NOMO-1 (cell line): ENCODE measurements at regions not wholly inside any gene's neighbourhood (a gene's known extent, or its start where the extent isn't known, plus 50 kb on each side); places are given as distances from the start of the nearest gene placed in this dataset.

ENCODE experiments used
- DNase-seq, 2 experiments: peaks; one replicate each; lab custom pipeline; 2025; ENCODE audit not compliant: unreplicated experiment in 2 of 2; lab: John Stamatoyannopoulos, UW

DNA sequence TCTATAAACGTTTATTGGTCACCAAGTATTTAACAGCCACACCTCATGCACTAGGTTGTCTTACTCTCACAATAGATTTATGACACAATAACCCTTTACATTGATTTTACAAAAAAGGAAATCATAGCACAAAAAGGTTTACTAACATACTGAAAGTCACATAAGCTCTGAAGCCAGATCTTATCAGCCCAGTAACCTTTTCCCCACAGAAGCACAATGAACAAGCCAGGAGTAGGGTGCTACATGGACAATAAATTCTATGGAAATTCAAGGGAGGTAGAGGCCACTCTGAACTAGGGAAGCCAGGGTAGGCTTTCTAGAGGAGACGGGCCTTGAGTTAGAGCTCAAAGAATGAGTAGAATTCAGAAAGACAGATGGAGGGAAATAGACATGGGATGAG lies 633.5 kb upstream of the CADM1 start:
- DNase-seq, result no peak

DNA sequence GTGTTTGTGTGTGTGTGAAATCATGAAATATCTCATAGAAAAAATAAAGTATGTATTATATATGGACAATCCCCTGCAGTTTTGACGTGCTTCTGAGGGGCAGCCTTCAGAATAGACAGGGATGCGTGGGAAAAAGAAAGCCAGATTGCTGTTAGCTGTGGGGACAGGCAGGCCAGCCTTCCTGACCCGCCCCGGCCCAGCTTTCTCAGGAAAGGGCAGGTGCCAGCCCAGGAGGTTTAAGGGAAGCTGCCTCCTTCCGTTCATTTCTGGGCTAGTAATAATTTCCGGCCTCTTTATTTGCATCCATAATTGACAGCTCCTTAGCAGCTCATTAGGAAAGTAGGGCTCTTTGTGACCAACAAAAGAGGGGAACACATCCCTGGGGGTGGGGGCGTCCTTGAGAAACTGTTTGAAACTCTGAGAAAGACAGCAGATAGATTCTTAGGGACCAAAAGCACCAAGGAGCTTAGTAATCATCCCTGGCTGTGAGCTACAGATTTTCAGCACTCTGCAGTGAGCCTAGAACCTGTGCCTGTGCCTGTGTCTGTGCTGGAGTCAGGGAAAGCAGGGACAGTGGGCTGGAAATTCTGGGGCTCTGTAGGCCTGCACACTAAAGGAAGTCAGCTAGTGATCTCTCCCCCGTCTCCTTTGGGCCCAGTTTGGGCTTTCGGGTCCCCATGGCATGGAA lies 632.9 kb upstream of the CADM1 start:
- no peak for DNase-seq

DNA sequence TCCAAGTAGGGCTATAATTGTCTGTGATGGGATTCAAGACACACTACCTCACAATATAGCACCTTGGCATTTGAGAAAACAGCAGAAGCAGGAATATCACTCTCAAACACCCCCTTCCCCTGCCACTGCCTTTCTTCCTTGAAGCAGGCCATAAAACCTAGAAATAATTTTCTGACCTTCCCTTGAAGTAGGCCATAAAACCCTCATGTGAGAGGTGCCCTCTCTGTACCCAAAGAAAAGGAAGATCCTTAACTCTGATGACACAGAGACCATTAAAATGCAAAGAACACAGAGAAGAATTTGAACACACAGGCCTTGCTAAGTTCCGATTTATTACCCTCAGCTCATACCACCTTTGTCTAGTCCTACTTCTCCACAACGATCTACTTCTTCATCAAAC lies 631.7 kb upstream of the CADM1 start:
- DNase-seq, result no peak

DNA sequence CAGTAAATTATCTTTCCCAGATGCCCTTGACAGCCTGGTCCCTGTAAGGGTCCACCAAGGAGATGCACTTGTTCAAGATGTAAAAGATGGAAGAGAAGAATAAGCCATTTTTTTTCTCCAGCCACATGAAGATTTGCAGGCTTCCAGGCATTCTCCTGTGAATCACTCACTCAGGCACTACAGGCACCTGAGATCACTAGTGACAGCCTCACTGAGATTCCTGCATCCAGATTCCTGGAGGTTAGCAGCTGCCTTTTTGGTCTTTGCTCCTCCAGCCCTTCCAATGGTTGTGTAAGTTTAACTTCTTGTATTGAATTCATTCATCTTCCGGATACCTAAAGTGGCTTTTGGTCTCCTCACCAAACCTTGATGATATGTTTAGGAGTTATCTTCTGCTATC lies 630.2 kb upstream of the CADM1 start:
- DNase-seq, result no peak

DNA sequence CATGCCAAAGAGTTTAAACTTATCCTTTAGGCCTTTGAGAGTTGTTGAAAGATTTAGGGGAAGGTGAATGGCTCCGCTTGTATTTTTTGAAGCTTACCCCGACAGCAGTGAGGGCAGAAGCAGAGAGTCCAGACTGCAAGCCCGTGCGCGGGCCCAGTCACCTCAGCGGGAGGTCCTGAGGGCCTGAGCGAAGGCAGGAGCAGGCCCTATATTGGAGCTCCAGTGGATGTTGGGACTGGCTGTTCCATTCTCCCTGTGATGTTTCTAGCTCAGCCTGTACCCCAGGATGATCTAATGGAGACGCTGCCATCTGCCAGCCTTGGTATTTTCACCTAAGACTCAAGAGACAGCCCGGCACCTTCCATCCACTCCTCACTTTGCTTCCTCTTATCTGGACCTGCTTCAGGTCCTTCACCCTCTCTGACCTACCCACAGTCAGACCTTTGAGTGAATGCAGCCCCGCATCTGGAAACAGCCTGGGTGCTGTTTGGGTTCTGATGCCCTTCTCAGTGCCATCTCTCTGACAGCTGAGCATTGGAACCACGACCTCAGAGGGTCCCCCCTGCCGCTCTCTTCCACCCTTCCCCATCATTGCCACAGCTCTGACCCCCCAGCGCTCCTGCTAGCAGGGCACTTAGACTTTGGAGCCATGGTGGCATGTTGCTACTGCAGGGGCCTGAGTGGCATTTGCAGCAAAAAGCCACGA lies 628.2 kb upstream of the CADM1 start:
- DNase-seq, result no peak

DNA sequence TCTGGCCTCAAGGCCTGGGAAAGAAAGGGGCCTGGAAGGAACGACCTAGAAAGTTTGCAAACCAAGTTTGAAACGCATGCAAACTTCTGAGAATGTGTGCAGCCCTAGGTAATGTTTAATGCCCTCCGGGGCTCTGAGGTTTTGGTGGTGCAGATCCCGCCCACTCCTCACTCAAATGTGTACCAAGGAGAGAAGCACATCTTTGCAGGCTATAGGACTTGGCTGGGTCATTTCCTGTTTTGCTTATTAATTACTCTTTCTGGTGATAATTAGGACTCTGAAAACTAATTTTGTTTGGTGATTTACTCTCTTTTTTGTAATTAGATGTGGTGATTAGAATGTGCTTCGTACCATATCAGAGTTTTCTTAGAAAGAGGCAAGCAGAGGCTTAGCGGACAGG lies 625.9 kb upstream of the CADM1 start:
- DNase-seq, result no peak

DNA sequence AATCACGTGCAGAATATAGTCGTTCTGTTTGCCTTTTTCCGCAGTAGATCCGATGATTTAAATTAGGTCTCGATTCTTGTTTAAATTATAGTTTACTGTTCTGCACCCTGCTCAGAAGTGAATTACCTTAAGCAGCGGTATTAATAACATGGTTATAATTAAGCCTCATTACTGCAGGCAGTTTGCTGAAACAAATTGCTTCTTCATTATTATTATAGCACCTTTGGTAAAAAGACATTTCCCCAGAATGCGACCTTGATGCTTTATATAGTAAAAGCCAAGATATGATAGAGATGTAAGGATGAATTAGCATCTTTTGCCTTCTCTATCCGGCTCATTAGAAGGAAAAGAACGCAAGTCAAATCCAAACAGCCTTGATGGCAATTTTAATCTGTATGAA lies 625.2 kb upstream of the CADM1 start:
- DNase-seq, result no peak

DNA sequence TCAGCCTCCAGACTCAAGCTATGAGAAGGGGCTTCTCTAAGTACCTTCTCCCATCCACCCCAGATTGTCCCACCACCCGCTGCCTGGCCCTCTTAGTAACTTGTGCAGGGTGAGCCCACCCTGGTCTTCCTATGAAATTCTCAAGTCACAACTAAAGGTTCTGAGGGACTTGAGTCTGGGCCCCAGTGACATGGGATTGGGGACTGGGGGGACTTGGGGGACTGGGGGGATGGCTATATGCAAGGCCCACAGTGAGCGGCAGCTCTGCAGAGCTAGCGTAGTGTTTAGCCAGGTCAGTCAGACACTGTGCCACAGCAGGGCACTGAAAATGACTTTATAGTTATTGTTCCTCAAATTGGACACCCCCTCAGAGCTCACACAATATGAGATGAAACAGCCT lies 622.3 kb upstream of the CADM1 start:
- no peak for DNase-seq

DNA sequence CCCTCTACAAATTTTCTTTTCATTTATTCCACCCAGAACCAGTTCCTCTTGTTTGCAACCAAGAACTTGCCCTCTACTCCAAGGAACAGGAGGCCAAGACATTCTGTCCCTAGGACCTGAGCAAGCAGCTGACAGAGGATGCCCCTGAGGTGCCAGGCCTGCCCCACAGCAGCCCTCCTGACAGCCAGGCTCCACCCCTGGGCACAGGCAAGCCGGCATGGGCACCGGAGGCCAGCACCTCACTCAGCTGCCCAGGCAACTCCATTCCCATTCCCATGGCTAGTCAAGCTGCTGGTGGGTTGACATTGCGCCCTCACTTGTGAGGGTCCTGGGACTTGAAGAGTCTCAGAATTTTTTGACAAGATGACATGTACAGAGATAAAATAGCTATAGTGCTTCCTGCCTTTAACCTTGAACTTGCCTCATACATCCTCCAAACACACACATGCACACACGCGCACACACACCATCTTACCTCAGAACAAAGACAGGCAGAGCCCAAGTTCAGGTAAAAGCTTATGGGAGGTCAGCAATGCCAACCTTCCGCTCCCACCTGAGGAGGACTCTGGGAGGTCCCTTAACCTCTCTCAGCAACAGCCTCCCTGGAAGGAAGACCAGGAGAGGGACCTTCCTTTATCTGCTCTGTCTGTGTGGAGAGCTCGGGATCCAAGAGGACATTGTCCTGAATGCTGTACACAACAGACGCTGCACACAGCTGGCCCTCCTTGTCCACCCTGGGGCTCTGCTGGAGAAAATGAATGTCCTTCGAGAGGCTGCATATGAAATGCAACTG lies 620.9 kb upstream of the CADM1 start:
- no peak for DNase-seq

DNA sequence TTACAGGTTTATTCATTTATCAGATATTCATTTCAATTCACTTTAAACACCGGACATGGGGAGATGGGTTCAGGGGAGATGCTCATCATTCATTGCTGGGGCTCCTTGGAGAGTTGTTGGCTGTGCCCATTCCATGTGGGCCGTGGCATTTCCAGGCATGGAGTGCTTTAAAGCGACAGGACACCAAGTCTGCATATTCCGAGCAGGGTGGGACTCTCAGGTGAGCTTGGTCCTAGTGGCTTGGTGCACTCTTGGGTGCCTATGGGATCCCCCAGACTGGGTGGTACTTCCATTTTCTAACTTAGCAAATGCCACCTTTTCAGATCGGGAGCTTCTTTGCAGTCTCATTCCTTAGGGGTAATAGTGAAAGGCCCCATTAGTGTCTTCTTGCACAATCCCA lies 619.5 kb upstream of the CADM1 start:
- no peak for DNase-seq

DNA sequence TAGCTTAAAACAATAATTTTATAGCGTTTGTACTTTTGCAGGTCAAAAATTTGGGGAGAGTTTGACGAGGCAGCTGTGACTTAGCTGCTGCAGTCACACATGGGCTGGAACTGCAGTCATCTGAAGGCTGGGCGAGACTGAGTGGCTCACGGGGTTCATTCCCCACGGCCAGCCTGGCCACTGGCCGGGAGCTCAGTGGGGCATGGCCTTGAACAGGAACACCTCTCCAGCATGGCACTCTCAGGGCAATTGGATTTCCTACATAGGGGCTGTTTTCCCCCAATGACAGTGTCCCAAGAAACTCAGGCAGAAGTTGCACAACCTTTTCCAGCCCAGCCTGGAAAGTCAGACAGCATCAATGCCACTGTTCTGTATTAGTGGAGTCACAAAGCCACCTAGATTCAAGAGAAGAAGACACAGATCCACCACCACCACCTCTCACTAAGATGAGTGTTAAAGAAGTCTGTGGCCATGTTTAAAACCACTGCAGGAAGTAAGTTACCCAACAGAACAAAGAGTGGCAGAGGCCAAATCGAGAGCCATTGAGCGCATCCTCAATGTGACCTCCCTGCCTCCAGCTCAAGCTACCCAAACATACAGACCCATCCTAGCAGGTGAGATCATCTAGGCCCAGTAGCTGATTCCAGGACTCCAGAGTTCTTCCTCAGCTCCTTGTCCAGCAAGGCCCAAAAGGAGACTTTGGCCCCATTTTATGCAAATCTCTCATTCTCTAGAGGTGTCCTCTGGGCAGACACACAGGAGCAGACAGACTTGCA lies 618.7 kb upstream of the CADM1 start:
- DNase-seq, result no peak

DNA sequence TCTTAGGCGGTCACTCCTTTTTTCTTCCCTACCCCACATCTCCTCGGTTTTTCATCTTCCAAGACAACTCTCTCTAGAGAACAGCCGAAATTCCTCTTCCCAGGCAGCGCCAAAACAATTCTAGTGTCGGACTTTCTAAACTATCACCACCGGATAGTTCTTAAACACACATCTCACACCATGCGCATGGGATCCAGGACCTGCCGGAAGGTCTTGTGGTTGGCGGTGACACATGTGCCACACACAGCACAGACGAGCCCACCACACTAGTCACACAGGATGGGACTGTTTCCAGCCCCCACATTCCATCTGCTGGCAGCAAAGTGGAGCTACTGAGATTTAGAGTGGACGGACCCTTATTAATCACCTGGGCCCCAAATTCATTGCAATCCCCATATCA lies 614.9 kb upstream of the CADM1 start:
- no peak for DNase-seq

DNA sequence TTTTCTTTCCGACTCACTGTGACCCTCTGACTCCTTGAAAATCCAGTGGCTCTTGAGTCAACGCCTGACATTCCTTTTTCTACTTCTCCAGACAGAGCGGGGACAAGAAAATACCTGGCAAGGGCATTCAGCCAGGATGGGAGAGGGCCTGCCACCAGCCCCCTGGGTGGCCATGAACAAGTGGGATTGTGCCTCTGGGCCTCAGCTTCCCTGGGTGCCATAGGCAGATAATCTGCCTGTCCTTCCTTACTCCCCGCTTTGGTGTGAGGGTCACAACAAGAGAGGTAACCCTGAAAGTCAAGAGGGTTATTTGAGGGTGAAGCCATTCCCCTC lies 613.9 kb upstream of the CADM1 start:
- no peak for DNase-seq

DNA sequence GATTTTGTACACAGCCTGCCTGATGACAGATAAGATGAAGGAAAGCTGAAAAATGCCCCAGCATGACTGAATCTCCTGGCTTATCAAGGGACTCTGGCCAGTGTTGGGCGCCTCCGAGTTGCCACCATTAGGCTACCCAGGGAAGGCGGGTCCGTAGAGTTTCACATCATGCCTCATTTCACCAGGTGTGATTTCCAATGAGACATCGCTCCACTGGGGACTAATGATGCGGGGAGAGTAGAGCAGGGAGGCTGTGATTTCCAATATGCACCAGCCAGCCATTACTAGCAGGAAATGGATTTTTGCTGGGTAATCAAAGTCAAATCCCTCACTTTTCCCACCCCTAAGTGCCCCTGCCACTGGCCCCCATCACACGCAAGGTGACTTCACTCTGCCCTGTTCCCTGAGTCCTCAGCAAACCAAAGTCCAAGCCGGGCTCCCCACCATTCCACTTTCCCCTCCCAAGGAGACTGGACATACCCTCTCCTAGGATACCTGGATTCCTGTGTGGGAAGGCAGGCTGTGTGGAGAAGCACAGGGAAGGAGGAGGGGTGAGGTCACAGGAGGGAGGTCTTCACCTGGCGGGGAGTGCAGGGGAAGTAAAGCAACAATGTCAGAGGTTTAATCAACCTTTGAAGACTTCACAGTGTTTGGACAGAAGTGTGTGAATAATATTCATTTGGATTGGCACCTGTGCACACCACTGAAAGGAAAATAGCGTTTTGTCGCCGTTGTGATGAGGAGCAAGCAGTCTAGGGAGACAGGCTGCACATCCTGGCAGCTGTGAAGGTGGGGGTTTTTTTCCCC lies 613.3 kb upstream of the CADM1 start:
- DNase-seq, result no peak

DNA sequence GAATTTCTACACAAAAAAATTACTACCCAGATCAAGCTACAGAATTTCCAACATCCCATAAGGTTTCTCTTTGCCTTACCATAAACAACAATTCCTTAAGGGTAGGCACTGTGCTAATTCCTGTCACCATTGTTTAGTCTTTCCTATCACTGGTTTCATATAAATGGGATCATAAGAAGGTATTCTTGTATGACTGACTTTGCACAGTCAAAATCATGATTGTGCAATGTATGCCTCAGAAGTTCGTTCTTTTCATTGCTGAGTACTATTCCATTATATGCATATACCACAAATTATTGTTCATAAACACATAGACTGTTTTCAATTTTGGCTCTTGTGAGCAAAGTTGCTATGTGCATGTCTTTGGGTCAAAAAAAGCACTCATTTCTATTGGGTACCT lies 611.6 kb upstream of the CADM1 start:
- no peak for DNase-seq

DNA sequence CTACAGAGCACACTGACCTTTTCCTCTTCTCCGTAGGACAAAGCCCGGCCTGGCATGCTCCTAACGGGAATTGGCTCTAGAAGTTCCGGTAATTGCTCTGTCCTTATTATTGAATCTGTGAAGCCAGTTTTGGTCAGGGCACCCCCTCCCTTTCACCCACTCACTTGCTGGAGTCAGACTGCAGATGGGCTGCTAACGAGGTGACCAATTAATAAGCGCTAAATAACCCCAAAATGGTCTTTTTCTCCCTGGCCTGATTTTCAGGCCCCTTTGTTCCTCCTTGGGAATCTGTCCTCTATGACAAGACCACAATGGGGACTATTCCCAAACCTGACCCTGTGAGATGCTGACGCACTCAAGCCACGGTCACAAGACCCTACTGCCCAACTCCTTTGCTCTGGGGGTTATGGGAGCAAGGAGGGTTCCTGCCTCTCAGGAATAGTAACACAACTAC lies 610.0 kb upstream of the CADM1 start:
- no peak for DNase-seq

DNA sequence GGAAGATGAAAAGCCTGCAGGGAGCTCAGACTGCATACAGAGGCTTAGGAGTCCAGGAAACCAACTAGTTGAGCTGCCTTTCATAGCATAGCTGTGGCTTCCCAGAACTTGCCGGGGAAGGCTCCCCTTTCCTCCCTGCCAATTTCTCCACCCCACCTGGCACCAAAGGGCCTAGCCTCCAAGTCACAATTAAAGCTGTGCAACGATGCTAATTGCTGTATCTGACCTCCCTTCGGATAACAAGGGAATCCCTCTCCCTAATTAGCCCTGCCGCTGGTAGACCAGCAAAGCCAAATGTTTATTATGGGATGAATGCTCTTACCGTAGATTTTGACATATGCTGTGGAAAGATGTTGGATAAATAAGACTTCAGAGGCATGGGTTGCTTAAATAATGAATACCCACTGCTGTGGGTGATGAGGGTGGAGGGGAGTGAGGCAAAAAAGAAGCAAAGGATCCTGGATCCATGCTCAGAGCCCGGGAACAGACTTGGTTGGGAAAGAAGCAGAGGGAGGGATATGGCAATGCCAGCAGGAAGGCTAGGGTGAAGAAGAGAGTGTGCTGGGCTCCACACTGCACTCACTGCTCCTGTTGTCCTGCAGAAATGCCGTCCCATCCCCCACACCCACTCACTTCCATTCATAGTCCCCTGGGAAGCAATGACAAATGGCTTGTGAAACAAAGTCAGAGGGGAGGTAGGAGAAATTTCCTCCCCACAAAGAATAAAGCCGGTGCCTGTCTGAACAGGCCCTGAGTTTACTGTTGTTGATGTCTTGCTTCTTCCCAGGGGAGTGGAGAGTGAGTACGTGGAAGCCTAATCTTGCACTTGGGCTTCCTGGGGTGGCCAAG lies 608.1 kb upstream of the CADM1 start:
- DNase-seq, result no peak

DNA sequence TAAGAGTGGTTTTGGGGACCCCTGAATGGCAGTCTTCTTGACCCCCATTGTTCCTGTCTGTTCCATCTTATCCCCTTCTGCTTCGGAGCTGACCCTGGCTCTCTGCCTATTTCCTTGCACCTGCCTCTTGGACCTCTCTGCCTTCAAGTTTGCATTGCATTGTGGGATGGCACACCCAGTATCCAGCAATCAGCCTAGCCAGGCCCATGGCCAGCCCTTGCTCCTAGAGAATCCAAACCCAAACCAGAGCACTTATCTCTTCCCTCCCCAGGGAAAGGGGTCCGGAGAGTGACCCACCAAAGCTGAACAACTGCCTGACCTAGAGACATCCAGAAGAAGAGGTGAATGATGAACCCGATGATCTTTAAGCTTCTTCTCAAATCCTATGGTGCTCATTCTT lies 607.3 kb upstream of the CADM1 start:
- no peak for DNase-seq

DNA sequence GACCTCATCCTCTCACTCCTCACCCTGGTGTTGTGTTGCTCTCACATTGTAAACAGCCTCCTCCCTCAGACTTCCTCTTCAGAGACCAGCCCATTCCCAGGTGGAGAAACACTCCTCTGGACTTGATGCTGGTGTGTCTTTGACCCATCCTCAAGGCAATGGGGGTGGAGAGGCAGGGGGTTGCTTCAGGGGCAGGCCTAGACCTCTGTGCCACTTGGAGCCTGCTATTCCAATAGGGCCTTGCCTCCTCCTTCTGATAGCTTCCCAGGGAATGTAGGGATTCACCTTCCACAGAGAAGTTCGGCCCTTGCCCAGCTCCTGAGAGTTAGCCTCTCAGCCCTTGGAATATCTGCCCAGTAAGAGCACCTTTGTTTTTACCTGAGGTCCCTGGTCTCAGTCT lies 606.6 kb upstream of the CADM1 start:
- DNase-seq, result no peak

DNA sequence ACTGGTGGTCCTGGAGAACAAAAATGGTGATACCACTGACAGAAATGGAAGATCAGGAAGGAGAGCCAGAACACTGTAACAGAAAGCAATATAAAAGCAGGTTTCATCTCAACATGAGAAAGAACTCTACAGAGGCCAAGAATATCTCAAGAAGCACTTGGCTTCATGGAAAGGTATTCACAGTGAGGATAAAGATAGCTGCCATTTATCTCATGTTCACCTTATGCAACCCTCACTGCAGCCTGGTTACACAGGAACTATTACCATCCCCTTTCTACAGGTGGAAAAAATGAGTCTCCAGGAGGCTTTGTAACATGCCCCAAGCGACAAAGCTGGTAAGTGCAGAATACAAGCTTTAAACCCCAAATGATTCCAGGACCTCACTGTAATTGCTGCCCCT lies 606.1 kb upstream of the CADM1 start:
- no peak for DNase-seq
